HepG2 (cell line): ENCODE measurements at regions not wholly inside any gene's neighbourhood (a gene's known extent, or its start where the extent isn't known, plus 50 kb on each side); places are given as distances from the start of the nearest gene placed in this dataset.

Experiments
- ATAC-seq: fragments of 200-7000 bp; cut with Tn5 transposase; 3 replicates; pipeline ENCODE4 v1.9.1; 2020; ENCODE audit warnings: mild to moderate bottlenecking, moderate library complexity
- BruUV-seq: library from RNA; stranded (reverse); fragments of 400-500 nt; replicated peaks from 2 replicates; lab custom pipeline; 2021; lab: Mats Ljungman, UMichigan
- CTCF ChIA-PET: fragments of 300-600 bp; formaldehyde crosslinking; extraction: SDS; loops from one replicate; lab custom pipeline; 2021; ENCODE audit warnings: low total read pairs, inconsistent platforms, low intra/inter-chr PET ratio; lab: Yijun Ruan, JAX
- POLR2A ChIA-PET: fragments of 350-600 bp; sonication (Branson Sonifier 250); formaldehyde crosslinking; loops from one replicate; lab custom pipeline; 2020; ENCODE audit warnings: antibody characterized with exemption, inconsistent platforms; lab: Yijun Ruan, JAX
- DNase-seq: peaks from one replicate; pipeline ENCODE4 v3.0.0-alpha.2; 2015; ENCODE audit warnings: low spot score
- FAIRE-seq: peaks from 3 replicates; lab custom pipeline; 2011; peaks lifted over from hg19 to GRCh38; lab: Jason Lieb, UNC
- H2AFZ ChIP-seq: one replicate; pipeline ENCODE4 v1.6.1; 2011; ENCODE audit warnings: low read length, inconsistent platforms
- H3K27ac ChIP-seq: fragments of 300-600 bp; 3 replicates; pipeline ENCODE4 v1.8.0; 2011; ENCODE audit warnings: mixed run types, mild to moderate bottlenecking, mixed read lengths, low read length, inconsistent platforms; ENCODE audit not compliant: insufficient read depth; ENCODE audit errors: extremely low read length
- H3K27me3 ChIP-seq, 2 experiments: fragments of 200-600 bp in 1 of 2; 2 replicates in 1 of 2; 3 replicates in 1 of 2; pipeline versions ENCODE4 v1.6.0 to v1.8.0; 2011; ENCODE audit warnings: low read length in 2 of 2, mild to moderate bottlenecking in 2 of 2, moderate library complexity in 2 of 2, inconsistent platforms in 1 of 2; ENCODE audit not compliant: insufficient read depth in 2 of 2, control insufficient read depth in 1 of 2
- H3K36me3 ChIP-seq, 2 experiments: fragments of 200-600 bp in 1 of 2; replicated peaks in 1 of 2; 2 replicates in 1 of 2; 3 replicates in 1 of 2; pipeline versions ENCODE4 v1.5.1 to v1.8.0; 2011; ENCODE audit warnings: low read length in 2 of 2, inconsistent platforms in 1 of 2; ENCODE audit not compliant: insufficient read depth in 2 of 2, control insufficient read depth in 1 of 2
- H3K4me1 ChIP-seq: 2 replicates; pipeline ENCODE4 v1.5.1; 2012; ENCODE audit warnings: low read length, inconsistent platforms; ENCODE audit not compliant: insufficient read depth
- H3K4me2 ChIP-seq: 2 replicates; pipeline ENCODE4 v1.6.0; 2011; ENCODE audit warnings: low read depth, low read length, inconsistent platforms
- H3K4me3 ChIP-seq, 3 experiments: fragments of 200-600 bp in 1 of 3; sonication (generic), shearing (Covaris generic) in 1 of 3; replicated peaks in 1 of 3; 2 replicates each; pipeline ENCODE4 v1.5.1; 2011 to 2016; ENCODE audit warnings: low read length in 3 of 3, inconsistent platforms in 2 of 3, low read depth in 2 of 3, mild to moderate bottlenecking in 2 of 3, control low read depth in 1 of 3, mixed read lengths in 1 of 3; ENCODE audit not compliant: insufficient read depth in 1 of 3
- H3K79me2 ChIP-seq: one replicate; pipeline ENCODE4 v1.6.1; 2011; ENCODE audit warnings: low read length, inconsistent platforms; ENCODE audit not compliant: insufficient read depth
- H3K9ac ChIP-seq: 2 replicates; pipeline ENCODE4 v1.6.0; 2011; ENCODE audit warnings: mild to moderate bottlenecking, low read depth, low read length, inconsistent platforms; ENCODE audit not compliant: insufficient read depth
- H3K9me3 ChIP-seq: 2 replicates; pipeline ENCODE4 v1.5.1; 2012; ENCODE audit warnings: mild to moderate bottlenecking, low read length
- H4K20me1 ChIP-seq: 2 replicates; pipeline ENCODE4 v1.6.0; 2011; ENCODE audit warnings: inconsistent platforms, mild to moderate bottlenecking, low read length, moderate library complexity; ENCODE audit not compliant: insufficient read depth
- ELF4 ChIP-seq: sonication (generic); formaldehyde crosslinking; IDR thresholded peaks from 2 replicates; pipeline ENCODE4 v1.5.0; 2020; ENCODE audit warnings: missing genetic modification reagents, mild to moderate bottlenecking, moderate library complexity, borderline replicate concordance
- FOXM1 ChIP-seq: sonication (generic); formaldehyde crosslinking; IDR thresholded peaks from 2 replicates; pipeline ENCODE4 v1.5.0; 2020; ENCODE audit warnings: missing genetic modification reagents
- GABPB1 ChIP-seq: IDR thresholded peaks from 2 replicates; pipeline ENCODE4 v1.6.1; 2016; ENCODE audit warnings: mild to moderate bottlenecking, missing genetic modification reagents, moderate library complexity, missing compliant biosample characterization
- HNF1B ChIP-seq: sonication (generic); formaldehyde crosslinking; IDR thresholded peaks from 2 replicates; pipeline ENCODE4 v1.5.1; 2020; ENCODE audit warnings: mild to moderate bottlenecking, moderate library complexity, missing genetic modification reagents
- KLF16 ChIP-seq, 2 experiments: sonication (generic) in 1 of 2; formaldehyde crosslinking in 1 of 2; IDR thresholded peaks; 2 replicates each; pipeline versions ENCODE4 v1.6.1 to v1.8.0; 2016 to 2023; ENCODE audit warnings: missing genetic modification reagents in 2 of 2, missing compliant biosample characterization in 1 of 2
- NR3C1 ChIP-seq: sonication (generic); formaldehyde crosslinking; IDR thresholded peaks from 2 replicates; pipeline ENCODE4 v1.4.0; 2020; ENCODE audit warnings: missing genetic modification reagents
- TBL1XR1 ChIP-seq: fragments of 150-350 bp; IDR thresholded peaks from 2 replicates; pipeline ENCODE4 v1.6.1; 2014; ENCODE audit warnings: borderline replicate concordance, low read length; ENCODE audit not compliant: partially characterized antibody
- ZBTB1 ChIP-seq: sonication (generic); formaldehyde crosslinking; IDR thresholded peaks from 2 replicates; pipeline ENCODE4 v1.4.0; 2020; ENCODE audit warnings: missing genetic modification reagents, borderline replicate concordance
- ZFP36L2 ChIP-seq: sonication (generic); formaldehyde crosslinking; IDR thresholded peaks from 2 replicates; pipeline ENCODE4 v1.4.0; 2020; ENCODE audit warnings: missing genetic modification reagents
- ZNF138 ChIP-seq: sonication (generic); formaldehyde crosslinking; IDR thresholded peaks from 2 replicates; pipeline ENCODE4 v1.5.0; 2020; ENCODE audit warnings: mild to moderate bottlenecking, low read depth, missing genetic modification reagents
- ZNF615 ChIP-seq: sonication (generic); formaldehyde crosslinking; IDR thresholded peaks from 2 replicates; pipeline ENCODE4 v1.5.0; 2020; ENCODE audit warnings: mild to moderate bottlenecking, missing genetic modification reagents, borderline replicate concordance
- ZNF652 ChIP-seq: IDR thresholded peaks from 2 replicates; pipeline ENCODE4 v1.6.1; 2016; ENCODE audit warnings: low read depth, borderline replicate concordance
- ZNF713 ChIP-seq: sonication (generic); formaldehyde crosslinking; IDR thresholded peaks from 2 replicates; pipeline ENCODE4 v1.4.0; 2020; ENCODE audit warnings: mild to moderate bottlenecking, missing genetic modification reagents
- ZNF782 ChIP-seq: sonication (generic); formaldehyde crosslinking; IDR thresholded peaks from 2 replicates; pipeline ENCODE4 v1.4.0; 2020; ENCODE audit warnings: missing genetic modification reagents, mild to moderate bottlenecking, borderline replicate concordance
- WGBS: methylation state at CpG from one replicate; pipeline ENCODE4 v1.1.6; 2017; ENCODE audit warnings: low lambda C conversion rate; 5-methylcytosine and 5-hydroxymethylcytosine counted together
- in situ Hi-C: cut with HindIII; loops from 2 replicates; pipeline ENCODE4 v1.10.0; 2017; ENCODE audit warnings: low pct_unique_long_range_greater_than_20kb; ENCODE audit not compliant: extremely low pct_ligation_motif_present
- intact Hi-C: fragments of 100-400 bp; cut with micrococcal nuclease; formaldehyde crosslinking; loops from one replicate; pipeline ENCODE4 v1.10.0; 2022; ENCODE audit not compliant: unreplicated experiment
- TF ChIP-seq, protein P1 (sequence below), 2 experiments: sonication (generic) in 1 of 2; formaldehyde crosslinking in 1 of 2; IDR thresholded peaks; 2 replicates each; pipeline versions ENCODE4 v1.6.1 to v1.9.0; 2014 to 2022; ENCODE audit warnings: antibody characterized with exemption in 1 of 2, borderline replicate concordance in 1 of 2, inconsistent platforms in 1 of 2, low read depth in 1 of 2, missing genetic modification reagents in 1 of 2

GRCh38 chr3:104892044-104892443, 474.7 kb upstream of the ALCAM start:
- DNase-seq, result no peak
- ChIA-PET CTCF (no interaction called here), POLR2A (no interaction called here)
- no peak for FAIRE-seq
- H3K4me3 ChIP-seq, result no peak overlapping the region
- no peaks in the 10 kb centered on the region for H3K36me3 ChIP-seq
- no peaks in the 10 kb centered on the region for H4K20me1 ChIP-seq
- no peaks in the 10 kb centered on the region for H3K27me3 ChIP-seq
- no peaks in the 10 kb centered on the region for H3K79me2 ChIP-seq
- intact Hi-C loops (no loop called here), in situ Hi-C loops (no loop called here)
- 4% methylated on average over 2 of the region's 2 CpGs for WGBS
- BruUV-seq, result no TSS peak
- no peaks in the 10 kb centered on the region for H3K4me1 ChIP-seq
- no peak for ATAC-seq
- H2AFZ ChIP-seq, result no peak overlapping the region
- H3K9me3 ChIP-seq, result no peaks in the 10 kb centered on the region
- TF ChIP-seq NR3C1 (CRISPR knock-in tag) (no peak), FOXM1 (no peak), ZNF713 (CRISPR knock-in tag) (no peak), ZFP36L2 (no peak), ZNF615 (CRISPR knock-in tag) (no peak), GABPB1 (CRISPR knock-in tag) (no peak), ZNF782 (no peak), ZBTB1 (CRISPR knock-in tag) (no peak), ZNF138 (no peak), TBL1XR1 (no peak), ELF4 (CRISPR knock-in tag) (no peak), KLF16 (CRISPR knock-in tag; IDR thresholded peaks at IDR 0.05) (no peak), ZNF652 (no peak), HNF1B (no peak)
- TF ChIP-seq, protein P1, sequence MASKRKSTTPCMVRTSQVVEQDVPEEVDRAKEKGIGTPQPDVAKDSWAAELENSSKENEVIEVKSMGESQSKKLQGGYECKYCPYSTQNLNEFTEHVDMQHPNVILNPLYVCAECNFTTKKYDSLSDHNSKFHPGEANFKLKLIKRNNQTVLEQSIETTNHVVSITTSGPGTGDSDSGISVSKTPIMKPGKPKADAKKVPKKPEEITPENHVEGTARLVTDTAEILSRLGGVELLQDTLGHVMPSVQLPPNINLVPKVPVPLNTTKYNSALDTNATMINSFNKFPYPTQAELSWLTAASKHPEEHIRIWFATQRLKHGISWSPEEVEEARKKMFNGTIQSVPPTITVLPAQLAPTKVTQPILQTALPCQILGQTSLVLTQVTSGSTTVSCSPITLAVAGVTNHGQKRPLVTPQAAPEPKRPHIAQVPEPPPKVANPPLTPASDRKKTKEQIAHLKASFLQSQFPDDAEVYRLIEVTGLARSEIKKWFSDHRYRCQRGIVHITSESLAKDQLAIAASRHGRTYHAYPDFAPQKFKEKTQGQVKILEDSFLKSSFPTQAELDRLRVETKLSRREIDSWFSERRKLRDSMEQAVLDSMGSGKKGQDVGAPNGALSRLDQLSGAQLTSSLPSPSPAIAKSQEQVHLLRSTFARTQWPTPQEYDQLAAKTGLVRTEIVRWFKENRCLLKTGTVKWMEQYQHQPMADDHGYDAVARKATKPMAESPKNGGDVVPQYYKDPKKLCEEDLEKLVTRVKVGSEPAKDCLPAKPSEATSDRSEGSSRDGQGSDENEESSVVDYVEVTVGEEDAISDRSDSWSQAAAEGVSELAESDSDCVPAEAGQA (IDR thresholded peaks at IDR 0.05; ENCODE audit: low read depth), result no peak
- TF ChIP-seq, protein P1 (CRISPR knock-in tag; IDR thresholded peaks at IDR 0.05; ENCODE audit: borderline replicate concordance), result no peak
- no peak overlapping the region for H3K9ac ChIP-seq
- no peak overlapping the region for H3K27ac ChIP-seq
- no peak overlapping the region for H3K4me2 ChIP-seq
